GM19328 (cell line): ENCODE measurements at regions not wholly inside any gene's neighbourhood (a gene's known extent, or its start where the extent isn't known, plus 50 kb on each side); places are given as distances from the start of the nearest gene placed in this dataset.
"Not testable (repeated sequence)": the region's sequence is repeated elsewhere in the genome, so short reads cannot be mapped to it uniquely, and the experiment has no call there.

Experiments
- ATAC-seq: cut with Tn5 transposase; IDR thresholded peaks from one replicate; pipeline ENCODE4 v1.9.1; 2021; ENCODE audit warnings: mild to moderate bottlenecking, moderate library complexity; ENCODE audit not compliant: unreplicated experiment

DNA sequence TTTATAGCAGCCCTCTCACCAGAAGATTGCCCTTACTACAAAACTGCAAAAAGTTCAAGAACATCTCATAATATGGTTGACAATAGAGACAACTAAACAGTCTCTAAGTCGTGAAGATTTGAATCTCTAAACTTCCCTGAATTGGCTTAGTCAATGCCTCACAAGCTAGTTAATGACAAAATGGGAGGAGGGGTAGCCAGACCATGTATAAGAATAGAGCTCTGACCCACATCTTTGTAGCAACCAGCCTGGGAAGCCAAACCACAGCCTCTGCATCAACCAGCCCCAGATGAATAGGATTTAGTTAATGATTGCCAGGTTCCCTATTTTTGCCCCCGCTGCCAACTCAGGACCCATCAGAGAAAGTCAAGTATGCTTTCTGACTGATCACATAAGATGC is 1265.9 kb upstream of the PCDH10 start:
- ATAC-seq: not testable (repeated sequence)

- not testable (repeated sequence) for ATAC-seq
Observed at GRCh38 chr4:131925662-131926061, 1223.4 kb upstream of the PCDH10 start.

DNA sequence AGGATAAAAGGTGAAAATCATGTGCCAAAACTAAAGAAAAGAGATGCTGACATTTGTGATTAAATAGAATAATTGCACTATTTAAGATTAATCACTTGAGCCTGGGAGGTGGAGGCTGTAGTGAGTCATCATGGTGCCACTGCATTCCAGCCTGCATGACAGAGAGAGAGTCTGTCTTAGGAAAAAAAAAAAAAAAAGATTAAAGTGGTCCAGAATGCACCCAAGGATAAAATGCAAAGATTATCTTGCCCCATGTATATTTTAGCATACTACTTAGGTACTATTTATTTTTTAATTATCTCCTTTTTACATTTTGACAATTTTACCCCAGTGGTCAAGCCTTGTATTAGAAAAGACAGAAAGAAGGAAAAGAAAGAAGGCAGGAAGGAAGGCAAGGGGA is 1181.4 kb upstream of the PCDH10 start:
- ATAC-seq: not testable (repeated sequence)

- no peak for ATAC-seq
Observed at GRCh38 chr4:131974730-131975129, 1174.4 kb upstream of the PCDH10 start.

GRCh38 chr4:131975276-131976132 is 1173.6 kb upstream of the PCDH10 start:
- not testable (repeated sequence) for ATAC-seq

GRCh38 chr4:131976133-131977002 is 1172.7 kb upstream of the PCDH10 start:
- not testable (repeated sequence) for ATAC-seq

DNA sequence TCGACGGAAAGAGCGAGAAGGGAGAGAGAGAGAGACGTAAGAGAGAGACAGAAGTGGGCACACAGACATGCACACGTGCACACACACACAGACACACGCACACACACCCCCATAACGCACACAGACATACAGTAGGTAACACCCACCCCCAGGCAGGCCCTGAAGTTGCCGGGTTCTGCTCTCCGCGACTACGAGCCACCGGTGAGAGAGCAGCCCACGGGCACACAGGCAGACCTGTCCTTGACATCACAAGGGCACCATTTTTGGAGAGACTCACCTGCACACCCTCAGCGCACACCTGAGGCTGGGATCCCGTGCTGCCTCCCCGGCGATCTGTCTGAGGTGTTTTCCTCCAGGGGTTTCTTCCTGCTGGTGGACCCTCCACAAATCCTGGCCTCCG is 1171.0 kb upstream of the PCDH10 start:
- ATAC-seq: no peak

DNA sequence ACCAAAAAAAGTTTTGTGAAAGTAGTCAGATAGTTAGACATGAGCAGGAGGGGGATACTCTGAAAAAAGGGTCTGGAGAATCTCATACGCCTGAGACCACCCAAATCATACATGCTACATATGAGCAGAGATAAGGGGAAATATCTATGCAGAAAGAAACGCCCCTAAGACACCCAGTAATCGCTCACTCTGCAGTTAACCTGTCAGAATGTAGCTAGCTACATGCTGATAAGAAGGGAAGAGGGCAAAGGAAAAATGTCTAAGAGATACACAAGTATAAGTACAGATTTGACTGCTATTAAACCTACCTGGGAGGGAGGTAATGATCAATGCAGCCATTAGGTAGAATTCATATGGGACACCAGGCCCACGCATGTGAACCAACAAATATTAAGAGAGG is 1159.5 kb upstream of the PCDH10 start:
- ATAC-seq: no peak

DNA sequence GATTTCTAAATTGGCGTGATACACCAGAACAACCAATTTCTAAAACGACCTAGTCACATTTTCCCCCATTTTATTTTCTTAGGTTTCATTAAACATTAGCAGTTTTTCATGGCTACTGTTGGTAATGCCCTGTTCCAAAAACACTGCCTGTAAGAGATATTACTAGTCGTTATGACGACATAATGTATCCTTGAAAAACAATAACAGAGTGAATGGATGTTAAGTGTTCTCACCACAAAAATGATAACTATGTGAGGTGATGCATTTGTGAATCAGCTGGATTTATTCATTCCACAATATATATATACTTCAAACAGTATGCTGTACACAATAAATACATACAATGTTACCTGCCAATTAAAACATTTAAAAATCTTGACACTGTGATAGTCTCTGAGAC is 1147.6 kb upstream of the PCDH10 start:
- ATAC-seq: no peak

GRCh38 chr4:132003593-132003992 is 1145.5 kb upstream of the PCDH10 start:
- no peak for ATAC-seq

- ATAC-seq: no peak
Observed at GRCh38 chr4:132015321-132015720, 1133.8 kb upstream of the PCDH10 start.

GRCh38 chr4:132016703-132017350 is 1132.3 kb upstream of the PCDH10 start:
- no peak for ATAC-seq

- ATAC-seq: no peak
Observed at GRCh38 chr4:132026166-132026565, 1122.9 kb upstream of the PCDH10 start.

DNA sequence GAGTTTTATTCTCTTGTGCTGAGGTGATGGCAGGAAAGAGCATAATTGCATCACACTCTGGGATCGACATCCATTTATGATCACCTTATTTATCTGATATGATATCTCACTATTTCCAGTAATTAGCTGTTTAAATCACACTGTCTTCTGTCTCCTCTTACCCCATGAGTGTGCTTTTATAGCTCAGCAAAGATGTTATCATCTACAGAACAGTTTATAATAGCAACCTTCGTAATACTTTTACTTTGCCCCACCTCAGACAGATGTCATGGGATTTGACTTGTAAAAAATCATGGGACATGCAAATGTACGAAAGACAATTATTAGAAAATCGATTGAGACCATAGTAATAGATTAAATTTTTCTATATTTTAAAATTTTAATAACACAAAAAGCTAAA is 1122.3 kb upstream of the PCDH10 start:
- no peak for ATAC-seq

- ATAC-seq: no peak
Observed at GRCh38 chr4:132056496-132056895, 1092.6 kb upstream of the PCDH10 start.

DNA sequence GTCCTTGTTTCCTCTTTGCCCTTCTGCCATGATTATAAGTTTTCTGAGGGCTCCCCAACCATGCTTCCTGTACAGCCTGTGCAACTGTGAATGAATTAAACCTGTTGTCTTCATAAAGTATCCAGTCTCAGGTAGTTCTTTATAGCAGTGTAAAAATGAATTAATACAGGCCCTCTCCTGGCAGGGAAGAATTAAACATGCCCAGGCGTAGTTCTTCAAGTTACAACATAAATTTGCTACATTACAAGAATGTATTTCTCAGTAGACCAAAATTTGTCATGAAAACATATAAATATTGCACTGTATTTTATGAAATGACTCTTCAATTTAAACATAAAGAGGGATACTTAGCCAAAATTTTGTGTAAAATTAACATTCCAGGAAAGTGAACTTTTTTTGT is 1089.9 kb upstream of the PCDH10 start:
- ATAC-seq: no peak

DNA sequence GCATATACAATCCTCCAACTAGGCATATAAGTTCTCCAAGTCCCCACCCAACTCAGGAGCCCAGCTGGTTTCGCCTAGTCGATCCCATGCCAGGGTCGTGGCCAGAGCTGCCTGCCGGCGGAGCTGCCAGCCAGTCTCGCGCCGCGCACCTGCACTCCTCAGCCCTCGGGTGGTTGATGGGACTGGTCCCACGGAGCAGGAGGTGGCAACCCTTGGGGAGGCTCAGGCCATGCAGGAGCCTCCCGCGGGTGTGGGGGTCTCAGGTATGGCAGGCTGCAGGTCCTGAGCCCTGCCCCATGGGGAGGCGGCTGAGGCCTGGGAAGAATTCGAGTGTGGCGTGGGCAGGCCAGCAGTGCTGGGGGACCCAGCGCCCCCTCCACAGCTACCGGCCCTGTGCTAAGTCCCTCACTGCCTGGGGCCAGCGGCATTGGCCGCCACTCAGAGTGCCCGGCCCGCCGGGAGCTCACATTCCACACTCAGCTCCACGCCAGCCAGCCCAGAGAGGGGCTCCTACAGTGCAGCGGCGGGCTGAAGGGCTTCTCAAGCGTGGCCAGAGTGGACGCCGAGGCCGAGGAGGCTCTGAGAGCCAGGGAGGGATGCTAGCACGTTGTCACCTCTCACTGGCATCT is 1086.4 kb upstream of the PCDH10 start:
- ATAC-seq: no peak

- ATAC-seq: no peak
Observed at GRCh38 chr4:132063829-132064228, 1085.3 kb upstream of the PCDH10 start.

DNA sequence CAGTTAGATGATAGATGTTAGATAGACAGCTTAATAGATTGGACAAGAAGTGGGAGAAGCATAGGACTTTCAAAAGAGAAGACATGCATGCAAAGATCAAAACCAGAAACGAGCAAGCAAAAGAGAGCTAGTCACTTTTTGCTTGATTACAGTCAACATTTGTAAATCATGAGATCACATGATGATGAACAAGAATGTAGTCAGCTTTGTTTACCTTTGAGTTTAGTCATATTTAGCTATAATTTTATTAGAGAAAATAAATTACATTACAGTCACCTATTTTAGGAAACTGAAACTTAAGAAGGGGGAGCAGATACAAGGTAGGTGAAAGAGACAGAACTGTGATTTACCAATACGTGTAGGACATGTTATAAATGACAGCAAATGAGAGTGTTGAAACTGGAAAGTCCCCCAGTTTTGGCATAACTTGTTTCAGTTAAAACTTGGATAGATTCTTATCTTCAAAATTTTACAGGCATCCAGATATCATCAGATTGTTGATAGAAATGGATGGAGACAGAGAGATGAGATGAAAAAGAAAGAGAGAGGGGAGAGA is 1083.1 kb upstream of the PCDH10 start:
- ATAC-seq: no peak

GRCh38 chr4:132071815-132072214 is 1077.3 kb upstream of the PCDH10 start:
- no peak for ATAC-seq

- no peak for ATAC-seq
Observed at GRCh38 chr4:132076829-132077228, 1072.3 kb upstream of the PCDH10 start.
